ENCODE measurements at regions not wholly inside any gene's neighbourhood (a gene's known extent, or its start where the extent isn't known, plus 50 kb on each side); places are given as distances from the start of the nearest gene placed in this dataset.

GRCh38 chr20:43398676-43399324 is 58.9 kb upstream of the SRSF6 start:
- TF ChIP-seq EZH2 (IDR thresholded peaks at IDR 0.05; ENCODE audit: insufficient read depth, poor library complexity, severe bottlenecking) (no peak), EZH2phosphoT487 (IDR thresholded peaks at IDR 0.05; ENCODE audit: insufficient read depth, low read depth) (no peak)

Measured in GM23248 (cell line).